Progenitor cell of endocrine pancreas (in vitro differentiated cells): ENCODE measurements at regions not wholly inside any gene's neighbourhood (a gene's known extent, or its start where the extent isn't known, plus 50 kb on each side); places are given as distances from the start of the nearest gene placed in this dataset.

Experiments
- DNase-seq: peaks from one replicate; pipeline ENCODE4 v3.0.0; 2021; ENCODE audit warnings: low spot score; ENCODE audit not compliant: unreplicated experiment
- H3K27ac Mint-ChIP-seq: 2 replicates; pipeline ENCODE4 v1.8.0; 2021; ENCODE audit warnings: mild to moderate bottlenecking, moderate library complexity, mixed read lengths
- H3K27me3 Mint-ChIP-seq: 2 replicates; pipeline ENCODE4 v1.8.0; 2021; ENCODE audit warnings: mixed read lengths
- H3K36me3 Mint-ChIP-seq: 2 replicates; pipeline ENCODE4 v1.8.0; 2022; ENCODE audit warnings: mixed read lengths; ENCODE audit not compliant: insufficient read depth
- H3K4me1 Mint-ChIP-seq: 2 replicates; pipeline ENCODE4 v1.8.0; 2021; ENCODE audit warnings: low read depth, mixed read lengths
- H3K4me3 Mint-ChIP-seq: 2 replicates; pipeline ENCODE4 v1.8.0; 2021; ENCODE audit warnings: low read depth, mild to moderate bottlenecking, moderate library complexity, mixed read lengths
- H3K9me3 Mint-ChIP-seq: 2 replicates; pipeline ENCODE4 v1.8.0; 2021; ENCODE audit warnings: low read depth, mixed read lengths
- CTCF ChIP-seq: fragments of 200-600 bp; sonication (generic); IDR thresholded peaks from one replicate; pipeline ENCODE4 v1.5.0; 2021; ENCODE audit warnings: antibody characterized with exemption, mild to moderate bottlenecking; ENCODE audit not compliant: unreplicated experiment

- no peaks in the 10 kb centered on the region for H3K27me3 Mint-ChIP-seq
- no peak for TF ChIP-seq CTCF
- peaks cover 6% of the 10 kb centered on the region for H3K9me3 Mint-ChIP-seq
- peaks cover 1% of the 10 kb centered on the region for H3K4me1 Mint-ChIP-seq
- H3K36me3 Mint-ChIP-seq: no peaks in the 10 kb centered on the region
- no peak overlapping the region for H3K27ac Mint-ChIP-seq
- no peak overlapping the region for H3K4me3 Mint-ChIP-seq
- DNase-seq: no peak
These were observed 232.1 kb upstream of the ARSJ start for GRCh38 chr4:114211556-114211955.

- Mint-ChIP-seq H3K4me1 (no peaks in the 10 kb centered on the region), H3K9me3 (peaks cover 6% of the 10 kb centered on the region), H3K36me3 (no peaks in the 10 kb centered on the region), H3K27me3 (no peaks in the 10 kb centered on the region), H3K27ac (no peak overlapping the region), H3K4me3 (no peak overlapping the region)
- TF ChIP-seq CTCF: no peak
- DNase-seq: no peak
These were observed 237.8 kb upstream of the ARSJ start for GRCh38 chr4:114217150-114217817.

DNA sequence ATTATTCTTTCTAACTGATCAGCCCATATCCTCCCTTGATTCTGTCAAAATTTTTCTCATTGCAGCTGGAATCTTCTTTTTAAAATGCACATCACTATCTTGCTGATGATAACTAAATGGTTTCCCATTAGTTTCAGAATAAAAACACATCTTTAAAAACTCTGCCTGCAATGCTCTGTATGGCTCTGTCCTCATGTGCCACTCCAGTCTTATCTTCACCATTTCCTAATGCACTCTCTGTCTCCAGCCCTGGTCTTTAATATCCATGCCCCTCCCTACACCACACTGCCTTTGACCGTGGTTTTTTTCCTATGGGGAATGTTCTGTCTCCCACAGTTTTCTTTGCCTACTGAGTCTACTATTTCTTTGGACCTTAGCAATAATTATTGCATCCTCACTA is 244.1 kb upstream of the ARSJ start:
- H3K9me3 Mint-ChIP-seq: no peaks in the 10 kb centered on the region
- no peak for TF ChIP-seq CTCF
- no peak overlapping the region for H3K27ac Mint-ChIP-seq
- H3K4me1 Mint-ChIP-seq: no peaks in the 10 kb centered on the region
- H3K36me3 Mint-ChIP-seq: no peaks in the 10 kb centered on the region
- no peak overlapping the region for H3K4me3 Mint-ChIP-seq
- DNase-seq: no peak
- H3K27me3 Mint-ChIP-seq: no peaks in the 10 kb centered on the region

- no peak for TF ChIP-seq CTCF
- H3K27ac Mint-ChIP-seq: no peak overlapping the region
These were observed 246.0 kb upstream of the ARSJ start for GRCh38 chr4:114225436-114225835.

DNA sequence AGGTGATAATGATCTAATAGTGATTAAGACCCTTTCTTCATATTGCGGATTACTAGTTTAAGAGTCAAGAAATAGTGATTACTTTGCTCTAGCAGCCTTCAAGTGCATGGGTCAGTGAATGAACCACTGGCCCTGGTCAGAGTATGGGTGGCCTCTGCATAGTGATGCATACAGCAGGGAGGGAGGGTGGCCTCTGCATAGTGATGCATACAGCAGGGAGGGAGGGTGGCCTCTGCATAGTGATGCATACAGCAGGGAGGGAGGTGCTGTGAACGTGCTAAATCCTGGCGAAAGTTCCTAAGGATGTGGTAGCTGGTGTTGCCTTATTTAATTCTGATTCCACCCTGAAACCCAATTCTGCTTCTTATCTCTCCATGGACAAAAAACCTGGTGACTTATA is 246.7 kb upstream of the ARSJ start:
- no peak for DNase-seq
- H3K27me3 Mint-ChIP-seq: no peaks in the 10 kb centered on the region
- no peaks in the 10 kb centered on the region for H3K36me3 Mint-ChIP-seq
- no peak for TF ChIP-seq CTCF
- no peak overlapping the region for H3K4me3 Mint-ChIP-seq
- no peak overlapping the region for H3K27ac Mint-ChIP-seq
- H3K4me1 Mint-ChIP-seq: no peaks in the 10 kb centered on the region
- no peaks in the 10 kb centered on the region for H3K9me3 Mint-ChIP-seq

More at GRCh38 chr4:114225436-114225835, 246.0 kb upstream of the ARSJ start:
- no peaks in the 10 kb centered on the region for H3K4me1 Mint-ChIP-seq
- H3K4me3 Mint-ChIP-seq: no peak overlapping the region
- DNase-seq: no peak
- H3K36me3 Mint-ChIP-seq: no peaks in the 10 kb centered on the region
- no peaks in the 10 kb centered on the region for H3K9me3 Mint-ChIP-seq
- H3K27me3 Mint-ChIP-seq: no peaks in the 10 kb centered on the region
